Fibroblast of lung (primary cell): ENCODE measurements at regions not wholly inside any gene's neighbourhood (a gene's known extent, or its start where the extent isn't known, plus 50 kb on each side); places are given as distances from the start of the nearest gene placed in this dataset.

Experiments used
- DNase-seq, 2 donors: peaks; one replicate each; pipeline versions ENCODE4 v3.0.0 to v3.0.0-alpha.2; 2010; ENCODE audit warnings: low read depth in 2 of 2
- H2AFZ ChIP-seq: 2 replicates; pipeline ENCODE4 v1.5.1; 2012; ENCODE audit warnings: low read length, control low read depth, inconsistent platforms
- H3K27ac ChIP-seq: 2 replicates; pipeline ENCODE4 v1.5.1; 2011; ENCODE audit warnings: low read length, control low read depth; ENCODE audit not compliant: insufficient read depth
- H3K27me3 ChIP-seq: 2 replicates; pipeline ENCODE4 v1.5.1; 2011; ENCODE audit warnings: mild to moderate bottlenecking, low read length; ENCODE audit not compliant: control insufficient read depth, insufficient read depth
- H3K36me3 ChIP-seq: 2 replicates; pipeline ENCODE4 v1.5.1; 2011; ENCODE audit warnings: low read length; ENCODE audit not compliant: control insufficient read depth, insufficient read depth
- H3K4me1 ChIP-seq: 2 replicates; pipeline ENCODE4 v1.5.1; 2011; ENCODE audit warnings: low read length; ENCODE audit not compliant: control insufficient read depth, insufficient read depth; ENCODE audit errors: extremely low read depth
- H3K4me2 ChIP-seq: 2 replicates; pipeline ENCODE4 v1.5.1; 2011; ENCODE audit warnings: low read length, control low read depth; ENCODE audit not compliant: insufficient read depth; ENCODE audit errors: extremely low read depth
- H3K4me3 ChIP-seq, 4 experiments: fragments of 200-600 bp in 1 of 4; sonication (generic) in 1 of 4; replicated peaks in 1 of 4; 2 replicates each; pipeline ENCODE4 v1.5.1; 2011 to 2016; ENCODE audit warnings: low read length in 4 of 4, low read depth in 3 of 4, mild to moderate bottlenecking in 3 of 4, control low read depth in 2 of 4, inconsistent platforms in 1 of 4, mixed read lengths in 1 of 4; ENCODE audit not compliant: insufficient read depth in 1 of 4; ENCODE audit errors: control extremely low read depth in 1 of 4
- H3K79me2 ChIP-seq: 2 replicates; pipeline ENCODE4 v1.5.1; 2012; ENCODE audit warnings: mild to moderate bottlenecking, low read length, inconsistent platforms; ENCODE audit not compliant: control insufficient read depth, insufficient read depth
- H3K9ac ChIP-seq: 2 replicates; pipeline ENCODE4 v1.5.1; 2011; ENCODE audit warnings: mild to moderate bottlenecking, low read length, control low read depth; ENCODE audit not compliant: insufficient read depth
- H3K9me3 ChIP-seq: 2 replicates; pipeline ENCODE4 v1.5.1; 2012; ENCODE audit warnings: low read depth, low read length; ENCODE audit not compliant: control insufficient read depth, insufficient read depth
- H4K20me1 ChIP-seq: 2 replicates; pipeline ENCODE4 v1.5.1; 2011; ENCODE audit warnings: low read length; ENCODE audit not compliant: control insufficient read depth, insufficient read depth; ENCODE audit errors: extremely low read depth
- EZH2 ChIP-seq: IDR thresholded peaks from 2 replicates; pipeline ENCODE4 v1.5.1; 2012; ENCODE audit warnings: low read length, control low read depth, mild to moderate bottlenecking; ENCODE audit errors: missing control alignments
- TF ChIP-seq, protein P1 (sequence below), 2 donors: IDR thresholded peaks in 1 of 2; conservative IDR thresholded peaks in 1 of 2; 1 replicate in 1 of 2; 2 replicates in 1 of 2; pipeline ENCODE4 v1.5.1; 2011 to 2012; ENCODE audit warnings: low read length in 2 of 2, control low read depth in 1 of 2, inconsistent platforms in 1 of 2, low read depth in 1 of 2, mild to moderate bottlenecking in 1 of 2

DNA sequence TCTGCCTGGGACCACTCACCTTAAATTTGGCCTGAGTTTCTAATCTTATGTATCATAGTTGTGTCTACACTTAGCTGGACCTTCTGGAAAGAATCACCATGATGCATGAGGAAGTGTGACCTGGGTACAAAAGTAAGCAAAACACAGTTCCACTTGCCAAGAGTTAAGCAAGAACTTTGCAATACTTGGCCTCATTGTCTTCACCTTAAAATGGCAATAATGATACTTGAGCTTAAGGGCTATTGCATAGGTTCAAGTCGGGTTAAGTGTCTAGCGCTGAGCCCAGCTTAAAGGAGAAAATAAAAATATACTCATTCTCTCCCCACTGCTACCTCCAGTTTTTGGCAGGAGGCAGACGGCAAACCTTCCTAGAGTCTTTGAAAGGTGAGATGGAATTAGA is 133.9 kb upstream of the BMPER start:
- Histone ChIP-seq H3K4me3 (no peak overlapping the region), H3K4me2 (no peak overlapping the region), H3K36me3 (no peaks in the 10 kb centered on the region), H3K9ac (no peak overlapping the region), H4K20me1 (no peaks in the 10 kb centered on the region), H3K9me3 (no peaks in the 10 kb centered on the region), H3K27me3 (no peaks in the 10 kb centered on the region), H3K4me1 (no peaks in the 10 kb centered on the region), H3K27ac (no peak overlapping the region), H2AFZ (no peak overlapping the region), H3K79me2 (no peaks in the 10 kb centered on the region)
- TF ChIP-seq EZH2: no peak
- TF ChIP-seq, protein P1, sequence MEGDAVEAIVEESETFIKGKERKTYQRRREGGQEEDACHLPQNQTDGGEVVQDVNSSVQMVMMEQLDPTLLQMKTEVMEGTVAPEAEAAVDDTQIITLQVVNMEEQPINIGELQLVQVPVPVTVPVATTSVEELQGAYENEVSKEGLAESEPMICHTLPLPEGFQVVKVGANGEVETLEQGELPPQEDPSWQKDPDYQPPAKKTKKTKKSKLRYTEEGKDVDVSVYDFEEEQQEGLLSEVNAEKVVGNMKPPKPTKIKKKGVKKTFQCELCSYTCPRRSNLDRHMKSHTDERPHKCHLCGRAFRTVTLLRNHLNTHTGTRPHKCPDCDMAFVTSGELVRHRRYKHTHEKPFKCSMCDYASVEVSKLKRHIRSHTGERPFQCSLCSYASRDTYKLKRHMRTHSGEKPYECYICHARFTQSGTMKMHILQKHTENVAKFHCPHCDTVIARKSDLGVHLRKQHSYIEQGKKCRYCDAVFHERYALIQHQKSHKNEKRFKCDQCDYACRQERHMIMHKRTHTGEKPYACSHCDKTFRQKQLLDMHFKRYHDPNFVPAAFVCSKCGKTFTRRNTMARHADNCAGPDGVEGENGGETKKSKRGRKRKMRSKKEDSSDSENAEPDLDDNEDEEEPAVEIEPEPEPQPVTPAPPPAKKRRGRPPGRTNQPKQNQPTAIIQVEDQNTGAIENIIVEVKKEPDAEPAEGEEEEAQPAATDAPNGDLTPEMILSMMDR (conservative IDR thresholded peaks at IDR 0.05 in 1 of 2, IDR thresholded peaks at IDR 0.05 in 1 of 2; ENCODE audit: low read depth in 1 of 2, low read length in 2 of 2): no peak
- no peak for DNase-seq

DNA sequence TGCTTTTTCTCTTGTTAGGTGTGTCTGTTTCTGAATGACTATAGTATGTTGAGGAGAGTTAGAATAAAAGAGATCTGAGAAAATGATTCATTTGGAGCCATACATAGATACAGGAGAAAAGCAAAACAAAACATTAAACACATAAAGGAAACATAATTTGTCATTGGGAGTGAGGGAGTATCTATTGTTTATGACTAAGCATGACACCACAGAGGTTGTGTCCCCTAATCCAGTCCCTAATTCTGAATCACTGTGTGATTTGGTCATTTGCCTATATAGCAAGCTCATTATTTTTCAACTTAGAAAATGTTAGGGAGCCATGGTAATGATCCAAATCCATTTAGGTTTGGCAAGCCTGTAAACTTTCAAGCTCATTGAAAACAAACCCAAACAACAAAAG is 132.3 kb upstream of the BMPER start:
- H3K79me2 ChIP-seq: no peaks in the 10 kb centered on the region
- no peaks in the 10 kb centered on the region for H3K27me3 ChIP-seq
- H3K4me3 ChIP-seq: no peak overlapping the region
- H2AFZ ChIP-seq: no peak overlapping the region
- H3K36me3 ChIP-seq: no peaks in the 10 kb centered on the region
- H3K9ac ChIP-seq: no peak overlapping the region
- H3K4me2 ChIP-seq: no peak overlapping the region
- peak; percentile 48 to 83 for DNase-seq
- no peaks in the 10 kb centered on the region for H4K20me1 ChIP-seq
- no peaks in the 10 kb centered on the region for H3K9me3 ChIP-seq
- H3K4me1 ChIP-seq: no peaks in the 10 kb centered on the region
- TF ChIP-seq, protein P1 (conservative IDR thresholded peaks at IDR 0.05 in 1 of 2, IDR thresholded peaks at IDR 0.05 in 1 of 2; ENCODE audit: low read depth in 1 of 2, low read length in 2 of 2): no peak
- TF ChIP-seq EZH2: no peak
- H3K27ac ChIP-seq: no peak overlapping the region

DNA sequence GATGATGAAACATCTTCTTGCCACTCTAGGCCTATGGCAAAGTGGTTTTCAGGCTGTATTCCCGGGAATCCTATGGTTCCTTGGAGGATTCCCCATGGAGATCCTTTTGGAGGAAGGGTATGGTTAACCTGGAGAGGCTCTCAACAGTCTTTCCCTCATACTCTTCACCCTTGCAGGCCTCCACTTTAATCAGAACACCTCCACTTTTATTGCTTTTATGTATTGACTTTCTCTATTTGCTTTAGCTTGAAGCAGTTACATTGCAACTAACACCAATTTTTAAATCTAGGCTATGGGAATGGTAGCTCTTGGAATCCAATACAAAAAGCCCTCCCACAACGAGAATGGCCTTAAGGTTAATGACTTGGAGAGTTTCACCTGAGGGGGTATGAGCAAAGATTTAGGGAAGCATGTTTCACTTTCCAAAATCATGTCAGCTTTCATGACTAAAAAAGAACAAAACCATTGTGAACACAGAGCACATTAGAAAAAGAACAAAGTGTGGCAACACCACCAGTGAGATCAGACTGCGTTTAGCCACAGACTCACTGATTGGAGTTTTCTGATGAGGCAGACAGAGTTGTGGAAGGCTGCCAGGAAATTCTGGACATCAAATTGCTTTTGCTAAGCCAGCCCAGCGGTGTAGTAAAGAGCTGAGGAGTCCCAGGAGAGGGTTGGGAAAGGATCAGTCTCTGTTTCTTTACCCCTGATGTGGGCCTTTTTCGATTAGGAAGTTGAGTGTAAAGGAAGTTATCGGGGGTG is 130.4 kb upstream of the BMPER start:
- no peaks in the 10 kb centered on the region for H3K27me3 ChIP-seq
- DNase-seq: peak; percentile 79 to 95
- H3K9ac ChIP-seq: no peak overlapping the region
- no peaks in the 10 kb centered on the region for H3K4me1 ChIP-seq
- no peak overlapping the region for H2AFZ ChIP-seq
- H3K27ac ChIP-seq: no peak overlapping the region
- H3K36me3 ChIP-seq: no peaks in the 10 kb centered on the region
- no peak for TF ChIP-seq EZH2
- TF ChIP-seq, protein P1 (conservative IDR thresholded peaks at IDR 0.05 in 1 of 2, IDR thresholded peaks at IDR 0.05 in 1 of 2; ENCODE audit: low read depth in 1 of 2, low read length in 2 of 2): no peak
- H3K9me3 ChIP-seq: no peaks in the 10 kb centered on the region
- H4K20me1 ChIP-seq: no peaks in the 10 kb centered on the region
- no peak overlapping the region for H3K4me2 ChIP-seq
- no peak overlapping the region for H3K4me3 ChIP-seq
- H3K79me2 ChIP-seq: no peaks in the 10 kb centered on the region
